ENCODE measurements at regions not wholly inside any gene's neighbourhood (a gene's known extent, or its start where the extent isn't known, plus 50 kb on each side); places are given as distances from the start of the nearest gene placed in this dataset.

GRCh38 chr2:145020694-145021093 is 500.8 kb upstream of the ZEB2 start:
- no peak for FAIRE-seq

- FAIRE-seq: no peak
These were observed 500.2 kb upstream of the ZEB2 start for GRCh38 chr2:145020139-145020538.

DNA sequence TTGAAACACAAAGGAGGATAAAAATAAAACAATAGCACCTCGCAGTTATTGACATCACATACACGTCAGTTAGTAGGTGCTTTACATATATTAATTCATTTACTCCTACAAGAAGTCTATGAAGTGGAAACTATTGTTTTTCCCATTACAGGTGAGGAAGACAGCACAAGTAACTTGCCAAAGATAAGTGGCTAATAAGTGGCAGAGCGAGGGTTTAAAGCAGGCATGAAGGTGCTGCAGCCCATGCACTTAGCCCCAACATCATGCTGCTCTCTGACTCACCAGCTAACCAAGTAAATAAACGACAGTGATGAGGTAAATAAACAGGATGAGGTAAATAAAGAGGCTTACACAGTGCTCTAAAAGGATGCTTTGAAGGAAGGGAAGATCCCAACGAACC is 498.6 kb upstream of the ZEB2 start:
- FAIRE-seq: no peak

- FAIRE-seq: no peak
These were observed 497.2 kb upstream of the ZEB2 start for GRCh38 chr2:145017149-145017548.

DNA sequence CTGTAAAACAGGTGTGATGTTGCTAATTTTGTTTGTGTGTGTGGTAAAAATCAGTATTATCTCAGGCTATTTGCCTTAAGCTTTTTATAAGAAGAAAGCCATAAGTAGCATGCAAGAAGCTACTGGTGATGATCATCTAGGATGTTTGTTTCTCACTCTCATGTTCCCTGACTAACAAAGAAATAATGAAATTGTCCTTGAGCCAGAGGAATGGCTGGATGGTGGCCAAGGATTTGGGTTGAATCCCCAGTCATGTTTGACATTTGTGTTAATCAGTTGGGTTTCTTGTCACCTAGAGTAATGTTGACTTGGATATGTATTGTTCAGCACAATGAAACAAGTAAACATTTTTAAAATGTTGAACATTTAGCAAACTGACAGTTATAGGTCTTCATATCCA is 496.8 kb upstream of the ZEB2 start:
- FAIRE-seq: no peak

GRCh38 chr2:145015561-145015960 is 495.6 kb upstream of the ZEB2 start:
- no peak for FAIRE-seq

- no peak for FAIRE-seq
These were observed 492.9 kb upstream of the ZEB2 start for GRCh38 chr2:145012806-145013205.

GRCh38 chr2:145012214-145012670 is 492.3 kb upstream of the ZEB2 start:
- no peak for FAIRE-seq

DNA sequence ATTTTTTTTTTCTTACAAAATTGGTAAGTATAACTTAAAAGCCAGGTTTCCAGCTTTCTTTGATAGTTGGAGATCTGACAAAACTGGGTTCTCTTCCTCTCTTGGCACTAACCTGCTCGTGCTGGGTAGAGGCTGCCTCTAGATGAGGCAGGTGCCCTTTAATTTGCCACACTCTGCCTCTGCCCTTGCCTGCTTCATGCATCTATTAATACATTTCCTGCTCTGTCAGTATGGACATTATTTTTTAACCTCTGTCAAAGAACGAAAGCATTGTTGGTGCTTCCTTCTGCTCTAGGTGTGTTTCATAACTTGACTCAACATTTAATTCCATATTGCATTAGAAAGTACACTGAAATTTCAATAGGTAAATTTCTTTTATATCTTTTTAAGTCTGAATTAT is 490.7 kb upstream of the ZEB2 start:
- FAIRE-seq: no peak

DNA sequence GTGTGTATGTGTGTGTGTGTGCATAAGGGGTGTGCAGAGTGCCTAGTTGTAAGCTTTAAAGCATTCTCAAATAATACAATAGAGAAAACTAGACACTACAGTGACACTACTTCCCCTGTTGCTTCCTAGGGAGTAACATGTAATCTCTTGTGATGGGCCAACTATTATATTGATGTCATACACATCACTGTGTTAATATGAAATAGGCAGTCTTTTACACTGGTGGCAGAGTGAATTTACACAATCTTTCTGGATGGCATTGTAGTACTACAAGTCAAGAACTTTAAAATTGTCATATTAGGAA is 488.0 kb upstream of the ZEB2 start:
- no peak for FAIRE-seq

DNA sequence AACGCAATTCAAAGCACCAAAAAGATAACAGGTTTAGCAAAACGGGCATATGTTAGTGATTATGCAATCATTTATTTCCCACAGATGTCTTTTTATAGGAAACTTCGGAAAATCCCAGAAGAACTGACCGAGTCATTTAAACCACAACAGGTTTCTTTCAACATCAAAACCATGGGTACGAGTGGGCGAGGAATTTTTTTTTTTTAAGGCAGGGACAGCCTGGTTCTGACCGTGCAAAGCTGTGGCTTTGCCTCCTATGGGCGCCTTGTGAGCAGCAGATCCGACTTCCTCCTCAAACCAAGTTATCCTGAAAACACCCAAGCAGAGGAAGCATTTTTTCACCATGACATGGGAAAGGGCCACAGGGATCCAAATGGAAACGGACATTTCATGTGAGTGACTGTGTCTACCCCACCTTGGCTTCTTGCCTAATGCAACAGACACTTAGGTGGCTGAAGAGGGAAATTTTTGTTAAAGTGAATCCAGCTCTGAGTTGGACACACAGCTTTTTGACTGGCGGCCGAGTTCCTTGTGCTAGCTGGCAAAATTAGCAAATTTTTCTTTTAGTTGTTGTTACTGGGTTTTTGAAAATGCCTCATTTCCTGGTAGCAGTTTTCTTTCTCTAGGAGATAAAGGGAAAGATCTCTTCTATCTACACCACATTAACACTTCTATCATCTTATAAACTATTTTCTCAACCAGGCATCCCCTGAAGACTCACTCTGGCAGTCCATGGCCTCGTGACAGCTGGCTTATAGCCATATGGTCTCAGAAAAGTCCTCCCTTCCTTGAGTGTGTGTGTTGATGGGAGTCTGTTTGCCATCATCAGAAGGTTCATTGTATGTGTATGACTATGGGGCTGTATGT is 487.4 kb upstream of the ZEB2 start:
- no peak for FAIRE-seq

GRCh38 chr2:145002624-145003023 is 482.7 kb upstream of the ZEB2 start:
- no peak for FAIRE-seq

GRCh38 chr2:145000376-145000775 is 480.5 kb upstream of the ZEB2 start:
- FAIRE-seq: no peak

GRCh38 chr2:144999936-145000335 is 480.0 kb upstream of the ZEB2 start:
- FAIRE-seq: no peak

GRCh38 chr2:144999071-144999875 is 479.4 kb upstream of the ZEB2 start:
- no peak for FAIRE-seq

DNA sequence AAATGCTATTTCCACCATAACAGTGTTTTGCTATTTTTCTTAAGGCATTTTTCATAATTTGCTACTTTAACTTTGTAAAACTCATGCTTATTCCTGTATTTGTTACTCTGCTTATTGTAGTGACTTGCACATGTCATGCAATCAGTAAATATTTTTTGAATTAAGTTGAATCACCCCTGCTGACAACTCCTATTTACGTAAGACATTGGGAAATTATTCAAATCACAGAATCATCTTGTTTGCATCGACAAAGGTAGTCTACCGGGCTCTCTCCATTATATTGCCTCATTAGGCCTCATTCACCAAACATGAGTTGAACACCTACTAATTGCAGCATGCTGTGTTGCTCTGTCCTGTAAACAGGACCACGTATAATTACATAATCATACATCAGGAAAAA is 478.5 kb upstream of the ZEB2 start:
- FAIRE-seq: no peak

DNA sequence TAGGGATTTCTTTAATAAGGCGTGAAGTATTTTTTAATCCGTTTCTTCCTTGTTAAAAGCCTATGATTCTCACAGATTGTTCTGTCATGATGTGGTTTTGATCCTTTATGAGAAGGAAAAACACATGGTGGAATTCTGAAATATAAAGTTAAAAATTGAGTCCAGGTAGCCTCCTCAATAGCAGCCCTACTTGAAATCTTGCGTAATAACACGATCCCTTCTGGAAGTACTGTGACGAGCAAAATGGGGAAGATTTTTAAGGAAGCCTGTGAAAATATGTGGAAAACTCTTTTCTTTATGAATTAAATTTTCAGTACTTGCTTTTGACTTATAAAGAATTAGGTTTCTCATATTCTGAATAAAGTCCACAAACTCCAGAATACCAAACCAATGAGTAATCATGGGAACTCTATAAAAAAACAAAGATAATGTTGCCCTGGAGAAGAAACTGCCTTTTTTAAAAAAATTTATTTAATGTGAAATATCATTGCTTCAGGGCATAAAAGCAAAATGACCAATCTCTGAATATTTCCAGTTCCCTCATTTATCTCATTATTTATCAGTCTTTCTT is 476.4 kb upstream of the ZEB2 start:
- FAIRE-seq: no peak

- no peak for FAIRE-seq
These were observed 475.6 kb upstream of the ZEB2 start for GRCh38 chr2:144995482-144995881.

DNA sequence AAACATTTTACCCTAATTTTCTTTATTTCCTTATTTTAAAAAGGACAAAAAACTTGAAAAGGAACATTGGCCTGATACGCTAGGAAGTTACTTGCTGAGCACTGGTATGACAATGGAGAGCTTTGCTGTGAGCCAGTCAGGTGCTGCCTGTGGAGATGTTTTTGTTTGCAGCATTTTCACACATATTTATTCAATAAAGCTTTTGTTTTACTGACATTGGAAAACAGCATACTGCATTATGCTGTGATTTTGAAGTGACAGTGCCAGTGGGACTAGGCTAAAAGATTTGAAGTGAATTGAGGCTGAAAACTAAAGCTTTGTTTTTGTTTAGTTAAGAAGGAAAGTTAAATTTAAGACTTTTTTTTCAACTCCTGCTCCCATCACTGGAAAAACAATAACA is 470.7 kb upstream of the ZEB2 start:
- no peak for FAIRE-seq

DNA sequence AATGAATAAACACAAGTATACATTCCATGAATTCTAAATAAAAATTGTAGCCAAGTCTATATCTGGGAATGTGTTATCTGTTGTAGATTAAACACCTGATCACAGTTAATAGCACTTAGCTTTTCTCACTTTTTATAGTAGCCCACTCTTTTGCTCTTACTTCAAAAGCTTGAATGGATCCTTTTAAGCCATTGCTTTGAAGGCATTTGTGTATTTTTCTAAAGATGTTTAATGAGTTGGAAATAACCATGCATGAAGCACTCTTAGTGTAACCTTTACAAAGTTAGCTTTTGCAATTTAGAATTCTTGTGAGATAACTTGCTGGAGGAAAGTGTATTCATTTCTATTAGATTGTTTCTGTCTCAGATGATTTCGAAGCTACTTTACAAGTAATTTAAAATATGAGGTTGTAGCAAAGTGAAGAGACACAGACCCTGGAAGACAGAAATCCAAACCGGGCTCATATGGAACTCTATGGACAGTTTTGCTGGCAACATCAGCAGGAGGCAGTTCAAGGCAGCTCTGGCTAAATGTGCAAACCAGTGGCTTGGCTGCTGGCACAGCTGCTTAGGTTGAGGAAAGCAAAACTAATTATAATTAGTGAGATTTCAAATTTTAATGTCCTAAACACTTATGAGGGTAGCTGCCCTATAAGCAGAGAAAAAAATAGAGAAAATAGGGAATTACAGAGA is 469.8 kb upstream of the ZEB2 start:
- no peak for FAIRE-seq

- no peak for FAIRE-seq
These were observed 468.7 kb upstream of the ZEB2 start for GRCh38 chr2:144988591-144988990.

- FAIRE-seq: no peak
These were observed 466.8 kb upstream of the ZEB2 start for GRCh38 chr2:144986691-144987090.

GRCh38 chr2:144984038-144984437 is 464.1 kb upstream of the ZEB2 start:
- FAIRE-seq: no peak

All from colon (tissue), 2 donors.